NCI-H146 (cell line): ENCODE measurements at regions not wholly inside any gene's neighbourhood (a gene's known extent, or its start where the extent isn't known, plus 50 kb on each side); places are given as distances from the start of the nearest gene placed in this dataset.

ENCODE experiments used
- DNase-seq: peaks from one replicate; lab custom pipeline; 2025; lab: John Stamatoyannopoulos, UW

GRCh38 chr2:180208841-180209240 is 201.7 kb upstream of the CWC22 start:
- DNase-seq: no peak

- no peak for DNase-seq
These were observed 198.6 kb upstream of the CWC22 start for GRCh38 chr2:180205621-180206235.

GRCh38 chr2:180203972-180204371 is 196.9 kb upstream of the CWC22 start:
- no peak for DNase-seq

GRCh38 chr2:180202467-180202951 is 195.4 kb upstream of the CWC22 start:
- DNase-seq: no peak

GRCh38 chr2:180196419-180196977 is 189.4 kb upstream of the CWC22 start:
- no peak for DNase-seq

GRCh38 chr2:180195847-180196246 is 188.8 kb upstream of the CWC22 start:
- DNase-seq: no peak

GRCh38 chr2:180191432-180192124 is 184.5 kb upstream of the CWC22 start:
- DNase-seq: no peak

- DNase-seq: no peak
These were observed 183.8 kb upstream of the CWC22 start for GRCh38 chr2:180190851-180191250.

- no peak for DNase-seq
These were observed 180.5 kb upstream of the CWC22 start for GRCh38 chr2:180187611-180188010.

GRCh38 chr2:180184506-180184905 is 177.4 kb upstream of the CWC22 start:
- no peak for DNase-seq

GRCh38 chr2:180180511-180180910 is 173.4 kb upstream of the CWC22 start:
- DNase-seq: no peak

- DNase-seq: no peak
These were observed 170.4 kb upstream of the CWC22 start for GRCh38 chr2:180177534-180177933.

GRCh38 chr2:180175736-180176135 is 168.6 kb upstream of the CWC22 start:
- DNase-seq: no peak

- no peak for DNase-seq
These were observed 167.5 kb upstream of the CWC22 start for GRCh38 chr2:180174580-180174979.

GRCh38 chr2:180169474-180169873 is 162.4 kb upstream of the CWC22 start:
- DNase-seq: no peak

GRCh38 chr2:180161415-180161814 is 154.3 kb upstream of the CWC22 start:
- DNase-seq: no peak

- no peak for DNase-seq
These were observed 152.8 kb upstream of the CWC22 start for GRCh38 chr2:180159921-180160320.

- DNase-seq: no peak
These were observed 151.9 kb upstream of the CWC22 start for GRCh38 chr2:180158961-180159360.

GRCh38 chr2:180156651-180157050 is 149.6 kb upstream of the CWC22 start:
- no peak for DNase-seq

GRCh38 chr2:180150606-180151005 is 143.5 kb upstream of the CWC22 start:
- DNase-seq: no peak

GRCh38 chr2:180146541-180146940 is 139.4 kb upstream of the CWC22 start:
- DNase-seq: no peak

GRCh38 chr2:180146114-180146513 is 139.0 kb upstream of the CWC22 start:
- DNase-seq: no peak

- DNase-seq: no peak
These were observed 138.1 kb upstream of the CWC22 start for GRCh38 chr2:180145163-180145562.
